Fibroblast of the aortic adventitia (primary cell): ENCODE measurements at regions not wholly inside any gene's neighbourhood (a gene's known extent, or its start where the extent isn't known, plus 50 kb on each side); places are given as distances from the start of the nearest gene placed in this dataset.

Experiments
- DNase-seq: peaks from one replicate; pipeline ENCODE4 v3.0.0-alpha.2; 2010; ENCODE audit warnings: low read depth
- H3K4me3 ChIP-seq: 2 replicates; pipeline ENCODE4 v1.5.1; 2011; ENCODE audit warnings: low read depth, mild to moderate bottlenecking, control low read depth, low read length, moderate library complexity
- CTCF ChIP-seq: IDR thresholded peaks from 2 replicates; pipeline ENCODE4 v1.5.1; 2011; ENCODE audit warnings: mild to moderate bottlenecking, low read length, control low read depth, inconsistent platforms; ENCODE audit not compliant: insufficient read depth

GRCh38 chr9:95822583-95823431 lies 52.7 kb upstream of the ERCC6L2 start:
- no peak overlapping the region for H3K4me3 ChIP-seq
- no peak for TF ChIP-seq CTCF
- DNase-seq, result peak; percentile 85

- DNase-seq, result no peak
- TF ChIP-seq CTCF, result no peak
- H3K4me3 ChIP-seq, result no peak overlapping the region
Measured at GRCh38 chr9:95822015-95822414, 53.5 kb upstream of the ERCC6L2 start.

- TF ChIP-seq CTCF, result no peak
- no peak for DNase-seq
- no peak overlapping the region for H3K4me3 ChIP-seq
Measured at GRCh38 chr9:95820074-95820473, 55.4 kb upstream of the ERCC6L2 start.

DNA sequence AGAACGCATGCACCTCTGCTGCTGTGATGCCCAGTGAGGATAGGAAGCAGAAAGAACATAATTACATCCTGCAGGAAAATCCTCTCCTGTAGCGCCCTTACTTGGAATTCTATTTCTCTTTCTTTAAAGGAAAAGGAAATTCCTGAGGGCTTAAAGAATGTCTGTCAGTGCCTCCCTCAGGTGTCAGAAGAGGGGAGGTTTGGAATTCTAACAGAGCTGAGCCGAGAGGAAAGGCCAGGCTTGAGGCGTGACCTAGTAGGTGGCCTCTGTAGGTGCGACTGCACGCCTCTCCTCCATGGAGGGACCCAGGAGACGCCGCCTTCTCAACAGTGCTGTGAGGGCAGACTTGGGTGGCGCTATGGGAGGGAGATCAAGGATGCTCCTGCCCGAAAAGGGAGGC lies 55.9 kb upstream of the ERCC6L2 start:
- no peak overlapping the region for H3K4me3 ChIP-seq
- no peak for DNase-seq
- no peak for TF ChIP-seq CTCF

- TF ChIP-seq CTCF, result no peak
- H3K4me3 ChIP-seq, result no peak overlapping the region
- no peak for DNase-seq
Measured at GRCh38 chr9:95817205-95817604, 58.3 kb upstream of the ERCC6L2 start.

DNA sequence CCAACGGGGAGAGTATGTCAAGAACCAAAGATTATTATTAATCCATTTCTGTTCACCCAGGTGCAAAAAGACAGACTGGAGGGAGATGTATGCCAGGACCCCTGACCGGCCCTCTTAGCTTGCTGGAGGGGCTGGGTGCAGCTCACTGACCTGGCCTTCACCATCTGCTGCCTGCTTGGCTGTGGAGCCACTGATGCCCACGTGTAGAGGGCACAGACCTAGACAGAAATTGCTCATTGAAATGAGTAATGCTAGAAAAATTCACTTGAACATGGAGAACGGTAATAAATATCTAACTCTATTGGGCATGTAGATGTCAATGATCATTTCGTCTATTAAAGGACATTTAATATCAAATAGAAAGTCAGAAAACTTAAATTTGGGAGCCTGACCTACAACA lies 58.8 kb upstream of the ERCC6L2 start:
- no peak for DNase-seq
- no peak overlapping the region for H3K4me3 ChIP-seq
- no peak for TF ChIP-seq CTCF

DNA sequence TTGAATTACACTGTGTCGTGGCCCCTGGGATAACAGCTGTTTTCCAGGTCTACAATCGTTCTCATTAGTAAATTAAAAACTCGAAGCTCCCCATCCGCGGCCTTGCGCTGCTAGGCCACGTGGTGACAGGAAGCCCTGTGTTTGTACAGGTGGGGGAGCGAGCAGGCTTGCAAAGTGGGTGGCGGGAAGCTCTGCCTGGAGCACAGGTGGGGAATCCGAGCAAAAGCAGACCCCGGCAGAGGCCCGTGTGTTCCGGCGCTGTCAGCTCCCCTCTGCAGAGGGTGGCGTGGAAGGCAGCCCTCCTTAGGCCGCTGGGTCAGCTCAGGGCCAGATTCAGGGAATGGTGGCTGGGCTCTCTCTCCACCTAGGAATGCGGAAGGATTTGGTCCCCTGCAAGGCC lies 59.5 kb upstream of the ERCC6L2 start:
- TF ChIP-seq CTCF, result no peak
- no peak overlapping the region for H3K4me3 ChIP-seq
- no peak for DNase-seq
